Gastroesophageal sphincter (tissue), 4 donors: ENCODE measurements at regions not wholly inside any gene's neighbourhood (a gene's known extent, or its start where the extent isn't known, plus 50 kb on each side); places are given as distances from the start of the nearest gene placed in this dataset.

Source experiments
- ATAC-seq: fragments of 150-250 bp; one replicate; pipeline ENCODE4 v1.9.1; 2016; ENCODE audit warnings: mild to moderate bottlenecking, moderate library complexity
- H3K27ac ChIP-seq, 4 donors: fragments of 200-600 bp; sonication (generic) in 3 of 4; 1 replicate in 3 of 4; 2 replicates in 1 of 4; pipeline ENCODE4 v1.5.1; 2016 to 2019
- H3K27me3 ChIP-seq: fragments of 200-600 bp; sonication (generic); one replicate; pipeline ENCODE4 v1.5.1; 2019
- H3K36me3 ChIP-seq, 2 donors: fragments of 200-600 bp; sonication (generic); one replicate each; pipeline ENCODE4 v1.5.1; 2019; ENCODE audit warnings: control low read depth in 1 of 2
- H3K4me1 ChIP-seq, 3 donors: fragments of 200-600 bp; sonication (generic); 1 replicate in 2 of 3; 2 replicates in 1 of 3; pipeline ENCODE4 v1.5.1; 2016 to 2019; ENCODE audit warnings: control low read depth in 2 of 3
- H3K4me3 ChIP-seq, 2 donors: fragments of 200-600 bp; sonication (generic); one replicate each; pipeline ENCODE4 v1.5.1; 2019; ENCODE audit warnings: mild to moderate bottlenecking in 1 of 2, moderate library complexity in 1 of 2
- H3K9me3 ChIP-seq, 3 donors: fragments of 200-600 bp; sonication (generic); one replicate each; pipeline ENCODE4 v1.5.1; 2017 to 2019; ENCODE audit warnings: control low read depth in 2 of 3
- EP300 ChIP-seq: sonication (generic); formaldehyde crosslinking; IDR thresholded peaks from one replicate; pipeline ENCODE4 v1.6.1; 2017; ENCODE audit warnings: antibody characterized with exemption, mild to moderate bottlenecking
- POLR2A ChIP-seq, 2 donors: fragments of 450-650 bp; IDR thresholded peaks; one replicate each; pipeline ENCODE4 v1.6.1; 2017; ENCODE audit warnings: antibody characterized with exemption in 2 of 2, mild to moderate bottlenecking in 2 of 2, moderate library complexity in 1 of 2
- POLR2AphosphoS5 ChIP-seq: sonication (generic); formaldehyde crosslinking; IDR thresholded peaks from one replicate; pipeline ENCODE4 v1.6.1; 2017; ENCODE audit warnings: antibody characterized with exemption
- WGBS, 2 donors: methylation state at CpG; one replicate each; pipeline ENCODE4 v1.1.5; 2018; ENCODE audit warnings: low coverage in 1 of 2; 5-methylcytosine and 5-hydroxymethylcytosine counted together
- TF ChIP-seq, protein P1 (sequence below), 4 experiments: fragments of 200-600 bp in 2 of 4; fragments of 450-650 bp in 2 of 4; sonication (generic) in 1 of 4; IDR thresholded peaks; one replicate each; pipeline ENCODE4 v1.5.1; 2017 to 2019; ENCODE audit warnings: antibody characterized with exemption in 4 of 4, mild to moderate bottlenecking in 2 of 4, moderate library complexity in 2 of 4

DNA sequence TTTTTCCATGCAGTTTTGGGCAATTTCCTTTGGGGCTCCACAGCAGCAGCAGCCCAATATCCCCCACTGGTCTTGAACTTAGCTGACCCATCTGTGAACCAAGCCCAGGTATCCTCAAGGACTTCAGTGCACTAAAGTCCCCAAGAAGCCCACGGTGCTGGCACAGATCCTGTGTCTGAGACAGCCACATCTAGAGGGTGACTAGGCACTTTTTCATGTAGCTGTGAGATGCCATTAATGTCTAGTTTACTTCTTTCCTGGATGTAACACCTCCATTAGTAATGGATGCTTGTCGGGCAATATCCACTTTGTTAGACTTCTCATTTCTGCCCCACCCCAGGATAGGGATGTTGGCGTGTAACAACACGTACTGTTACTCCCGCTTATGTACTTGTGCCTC, 117.9 kb downstream of the GPCPD1 start:
- Histone ChIP-seq H3K36me3 (peaks cover 0 to 26% of the 10 kb centered on the region in 2 donors), H3K27me3 (no peaks in the 10 kb centered on the region), H3K4me1 (no peaks in the 10 kb centered on the region), H3K27ac (no peak overlapping the region), H3K9me3 (peaks cover 0 to 40% (median 0%) of the 10 kb centered on the region in 3 donors), H3K4me3 (no peak overlapping the region)
- no peak for ATAC-seq
- 91 to 100% methylated on average over 4 to 5 of the region's 5 CpGs for WGBS, 2 donors
- no peak for TF ChIP-seq POLR2A (IDR thresholded peaks at IDR 0.05)
- TF ChIP-seq POLR2AphosphoS5 = no peak
- TF ChIP-seq, protein P1, sequence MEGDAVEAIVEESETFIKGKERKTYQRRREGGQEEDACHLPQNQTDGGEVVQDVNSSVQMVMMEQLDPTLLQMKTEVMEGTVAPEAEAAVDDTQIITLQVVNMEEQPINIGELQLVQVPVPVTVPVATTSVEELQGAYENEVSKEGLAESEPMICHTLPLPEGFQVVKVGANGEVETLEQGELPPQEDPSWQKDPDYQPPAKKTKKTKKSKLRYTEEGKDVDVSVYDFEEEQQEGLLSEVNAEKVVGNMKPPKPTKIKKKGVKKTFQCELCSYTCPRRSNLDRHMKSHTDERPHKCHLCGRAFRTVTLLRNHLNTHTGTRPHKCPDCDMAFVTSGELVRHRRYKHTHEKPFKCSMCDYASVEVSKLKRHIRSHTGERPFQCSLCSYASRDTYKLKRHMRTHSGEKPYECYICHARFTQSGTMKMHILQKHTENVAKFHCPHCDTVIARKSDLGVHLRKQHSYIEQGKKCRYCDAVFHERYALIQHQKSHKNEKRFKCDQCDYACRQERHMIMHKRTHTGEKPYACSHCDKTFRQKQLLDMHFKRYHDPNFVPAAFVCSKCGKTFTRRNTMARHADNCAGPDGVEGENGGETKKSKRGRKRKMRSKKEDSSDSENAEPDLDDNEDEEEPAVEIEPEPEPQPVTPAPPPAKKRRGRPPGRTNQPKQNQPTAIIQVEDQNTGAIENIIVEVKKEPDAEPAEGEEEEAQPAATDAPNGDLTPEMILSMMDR (IDR thresholded peaks at IDR 0.05) = no peak
- TF ChIP-seq EP300 = no peak

DNA sequence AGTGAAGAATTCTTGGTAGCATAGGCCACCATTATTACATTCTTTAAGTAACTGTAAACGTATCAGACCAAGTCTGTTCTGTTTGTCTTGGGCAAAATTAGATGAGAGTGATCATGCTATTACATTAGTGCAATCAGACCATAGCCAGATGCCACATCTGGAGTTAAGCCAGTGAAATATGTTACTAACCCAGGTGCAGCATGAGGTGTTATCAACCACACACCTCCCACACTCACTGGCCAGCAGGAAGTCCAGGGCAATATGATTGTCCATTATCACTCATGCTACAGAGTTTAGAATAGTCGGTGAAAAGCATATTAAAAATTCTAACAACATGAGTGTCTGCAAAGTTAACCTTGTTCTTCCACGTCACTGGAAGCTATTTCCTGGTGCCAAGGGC, 119.4 kb downstream of the GPCPD1 start:
- WGBS, 2 donors = 83 to 100% methylated on average over 1 to 3 of the region's 3 CpGs

GRCh38 chr20:5489601-5490000, 121.2 kb downstream of the GPCPD1 start:
- Histone ChIP-seq H3K36me3 (no peaks in the 10 kb centered on the region), H3K4me1 (no peaks in the 10 kb centered on the region), H3K4me3 (no peak overlapping the region), H3K27me3 (peaks cover 8% of the 10 kb centered on the region), H3K9me3 (peaks cover 0 to 24% (median 0%) of the 10 kb centered on the region in 3 donors), H3K27ac (no peak overlapping the region)
- TF ChIP-seq, protein P1 (IDR thresholded peaks at IDR 0.05) = no peak
- TF ChIP-seq EP300 (no peak), POLR2A (IDR thresholded peaks at IDR 0.05) (no peak), POLR2AphosphoS5 (no peak)
- no peak for ATAC-seq
- 71 to 86% methylated on average over 1 of the region's 1 CpG for WGBS, 2 donors

More for the DNA sequence above, 119.4 kb downstream of the GPCPD1 start:
- Histone ChIP-seq H3K9me3 (peaks cover 0 to 40% (median 0%) of the 10 kb centered on the region in 3 donors), H3K36me3 (peaks cover 0 to 17% of the 10 kb centered on the region in 2 donors), H3K27ac (no peak overlapping the region), H3K4me1 (no peaks in the 10 kb centered on the region), H3K27me3 (peaks cover 5% of the 10 kb centered on the region), H3K4me3 (no peak overlapping the region)
- no peak for ATAC-seq
- TF ChIP-seq, protein P1 (IDR thresholded peaks at IDR 0.05) = no peak
- TF ChIP-seq POLR2A (IDR thresholded peaks at IDR 0.05) (no peak), POLR2AphosphoS5 (no peak), EP300 (no peak)

DNA sequence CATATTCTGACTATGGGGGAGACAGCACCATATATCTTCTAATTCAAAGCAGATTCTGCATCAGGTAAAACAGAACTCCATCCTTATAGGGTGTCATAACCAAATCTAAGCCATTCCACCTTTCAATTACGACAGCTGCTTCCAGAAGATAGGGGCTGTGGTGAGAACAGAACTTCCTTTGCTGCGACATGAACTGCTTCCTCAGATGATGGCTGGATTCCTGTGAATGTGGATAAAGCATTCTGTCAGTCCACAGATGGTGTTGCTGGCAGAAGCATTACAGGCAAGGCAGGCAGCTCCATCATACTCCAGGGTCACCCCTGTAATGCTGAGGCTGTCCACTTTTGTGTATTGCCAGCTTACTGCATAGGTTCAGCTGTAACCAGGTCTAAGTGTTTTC, 122.0 kb downstream of the GPCPD1 start:
- no peak overlapping the region for H3K27ac ChIP-seq
- H3K36me3 ChIP-seq = no peaks in the 10 kb centered on the region
- no peak for ATAC-seq
- no peaks in the 10 kb centered on the region for H3K4me1 ChIP-seq
- H3K27me3 ChIP-seq = peaks cover 8% of the 10 kb centered on the region
- TF ChIP-seq, protein P1 (IDR thresholded peaks at IDR 0.05) = no peak
- TF ChIP-seq POLR2AphosphoS5 (no peak), POLR2A (IDR thresholded peaks at IDR 0.05) (no peak), EP300 (no peak)
- 50 to 70% methylated on average over 1 to 2 of the region's 2 CpGs for WGBS, 2 donors
- no peak overlapping the region for H3K4me3 ChIP-seq
- peaks cover 0 to 19% (median 0%) of the 10 kb centered on the region in 3 donors for H3K9me3 ChIP-seq

DNA sequence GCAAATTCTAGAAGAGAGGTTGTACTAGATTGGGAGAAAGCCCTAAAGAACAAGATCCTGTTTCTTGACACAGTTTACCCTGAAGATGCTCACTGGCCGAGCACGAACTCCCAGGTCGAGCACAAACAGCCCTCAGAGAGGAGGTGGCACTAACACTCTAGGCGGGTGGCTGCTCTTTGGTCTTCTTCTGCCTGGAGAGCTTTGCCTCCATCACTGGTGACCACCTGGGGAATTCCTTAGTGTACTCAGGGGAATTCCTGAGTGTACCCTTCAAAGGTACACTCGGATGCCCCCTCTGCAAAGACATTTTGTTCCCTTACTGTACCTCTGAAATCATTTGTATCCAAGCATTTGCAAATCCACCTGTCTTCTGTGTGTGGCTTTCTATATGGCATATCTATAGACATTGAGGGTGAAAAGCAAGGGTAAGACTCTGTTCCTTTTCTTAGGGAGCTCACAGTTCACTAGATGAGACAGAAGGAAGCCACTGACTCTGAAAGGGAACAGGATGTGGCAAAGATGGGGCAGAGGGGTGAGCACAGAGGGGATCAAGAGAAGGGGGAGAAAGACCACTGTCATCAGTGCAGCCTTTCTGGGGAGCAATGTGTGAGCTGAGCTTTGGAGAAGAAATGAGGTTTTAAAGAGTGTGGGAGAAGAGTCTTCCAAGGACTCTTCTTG, 124.3 kb downstream of the GPCPD1 start:
- ATAC-seq = no peak
- WGBS, 2 donors = 70% methylated on average over 5 of the region's 5 CpGs; no CpG with 5 or more reads in 1 of the 2 donors
- no peaks in the 10 kb centered on the region for H3K36me3 ChIP-seq

More for the DNA sequence above, 124.3 kb downstream of the GPCPD1 start:
- peaks cover 8% of the 10 kb centered on the region for H3K27me3 ChIP-seq
- peaks cover 0 to 5% (median 0%) of the 10 kb centered on the region in 3 donors for H3K9me3 ChIP-seq
- no peaks in the 10 kb centered on the region for H3K4me1 ChIP-seq
- no peak overlapping the region for H3K4me3 ChIP-seq
- TF ChIP-seq POLR2A (IDR thresholded peaks at IDR 0.05) (no peak), EP300 (no peak), POLR2AphosphoS5 (no peak)
- TF ChIP-seq, protein P1 (IDR thresholded peaks at IDR 0.05) = no peak
- H3K27ac ChIP-seq = no peak overlapping the region
